IMR-90 (cell line): ENCODE measurements at regions not wholly inside any gene's neighbourhood (a gene's known extent, or its start where the extent isn't known, plus 50 kb on each side); places are given as distances from the start of the nearest gene placed in this dataset.

Source experiments
- BHLHE40 ChIP-seq: fragments of 150-350 bp; IDR thresholded peaks from 2 replicates; pipeline ENCODE4 v1.6.1; 2016; ENCODE audit warnings: mild to moderate bottlenecking, low read depth, low read length
- CEBPB ChIP-seq: IDR thresholded peaks from 2 replicates; pipeline ENCODE4 v1.6.1; 2012; ENCODE audit warnings: low read depth, low read length, improper control_type of control experiment
- CHD1 ChIP-seq: IDR thresholded peaks from 2 replicates; pipeline ENCODE4 v1.6.1; 2012; ENCODE audit warnings: low read depth, low read length, improper control_type of control experiment
- MXI1 ChIP-seq: IDR thresholded peaks from 2 replicates; pipeline ENCODE4 v1.6.1; 2012; ENCODE audit warnings: low read depth, mild to moderate bottlenecking, low read length, moderate library complexity, borderline replicate concordance
- NFE2L2 ChIP-seq: fragments of 150-350 bp; IDR thresholded peaks from 2 replicates; pipeline ENCODE4 v1.6.1; 2016; ENCODE audit warnings: low read depth, mild to moderate bottlenecking, low read length
- POLR2A ChIP-seq: IDR thresholded peaks from 2 replicates; pipeline ENCODE4 v1.6.1; 2012; ENCODE audit warnings: mild to moderate bottlenecking, low read depth, low read length
- RFX5 ChIP-seq: IDR thresholded peaks from 2 replicates; pipeline ENCODE4 v1.8.0; 2012; ENCODE audit warnings: low read depth, mild to moderate bottlenecking, low read length, moderate library complexity
- SMC3 ChIP-seq: fragments of 150-350 bp; IDR thresholded peaks from 2 replicates; pipeline ENCODE4 v1.6.1; 2016; ENCODE audit warnings: low read depth, mild to moderate bottlenecking, antibody characterized with exemption, low read length, moderate library complexity
- TF ChIP-seq, protein P1 (sequence below): conservative IDR thresholded peaks from 2 replicates; pipeline ENCODE4 v1.5.1; 2012; ENCODE audit warnings: mild to moderate bottlenecking, low read depth, low read length, improper control_type of control experiment

GRCh38 chrX:7253565-7253964, 105.6 kb upstream of the PUDP start:
- TF ChIP-seq, protein P1, sequence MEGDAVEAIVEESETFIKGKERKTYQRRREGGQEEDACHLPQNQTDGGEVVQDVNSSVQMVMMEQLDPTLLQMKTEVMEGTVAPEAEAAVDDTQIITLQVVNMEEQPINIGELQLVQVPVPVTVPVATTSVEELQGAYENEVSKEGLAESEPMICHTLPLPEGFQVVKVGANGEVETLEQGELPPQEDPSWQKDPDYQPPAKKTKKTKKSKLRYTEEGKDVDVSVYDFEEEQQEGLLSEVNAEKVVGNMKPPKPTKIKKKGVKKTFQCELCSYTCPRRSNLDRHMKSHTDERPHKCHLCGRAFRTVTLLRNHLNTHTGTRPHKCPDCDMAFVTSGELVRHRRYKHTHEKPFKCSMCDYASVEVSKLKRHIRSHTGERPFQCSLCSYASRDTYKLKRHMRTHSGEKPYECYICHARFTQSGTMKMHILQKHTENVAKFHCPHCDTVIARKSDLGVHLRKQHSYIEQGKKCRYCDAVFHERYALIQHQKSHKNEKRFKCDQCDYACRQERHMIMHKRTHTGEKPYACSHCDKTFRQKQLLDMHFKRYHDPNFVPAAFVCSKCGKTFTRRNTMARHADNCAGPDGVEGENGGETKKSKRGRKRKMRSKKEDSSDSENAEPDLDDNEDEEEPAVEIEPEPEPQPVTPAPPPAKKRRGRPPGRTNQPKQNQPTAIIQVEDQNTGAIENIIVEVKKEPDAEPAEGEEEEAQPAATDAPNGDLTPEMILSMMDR, result no peak
- TF ChIP-seq POLR2A (no peak), CHD1 (no peak), MXI1 (no peak), CEBPB (no peak), BHLHE40 (no peak), SMC3 (no peak), RFX5 (no peak), NFE2L2 (no peak)
